Muscle of back (tissue), 3 donors: ENCODE measurements at regions not wholly inside any gene's neighbourhood (a gene's known extent, or its start where the extent isn't known, plus 50 kb on each side); places are given as distances from the start of the nearest gene placed in this dataset.

Source experiments
- DNase-seq, 3 donors: peaks; one replicate each; pipeline versions ENCODE4 v3.0.0 to v3.0.0-alpha.2; 2013

- DNase-seq, result no peak
These were observed 381.2 kb upstream of the RUNX1 start for GRCh38 chr21:35430260-35430659.

- DNase-seq, result peak; percentile 7 to 31 (median 22)
These were observed 379.8 kb upstream of the RUNX1 start for GRCh38 chr21:35428937-35429336.

- DNase-seq, result peak; percentile 19 to 62 (median 49)
These were observed 379.4 kb upstream of the RUNX1 start for GRCh38 chr21:35428489-35428888.

DNA sequence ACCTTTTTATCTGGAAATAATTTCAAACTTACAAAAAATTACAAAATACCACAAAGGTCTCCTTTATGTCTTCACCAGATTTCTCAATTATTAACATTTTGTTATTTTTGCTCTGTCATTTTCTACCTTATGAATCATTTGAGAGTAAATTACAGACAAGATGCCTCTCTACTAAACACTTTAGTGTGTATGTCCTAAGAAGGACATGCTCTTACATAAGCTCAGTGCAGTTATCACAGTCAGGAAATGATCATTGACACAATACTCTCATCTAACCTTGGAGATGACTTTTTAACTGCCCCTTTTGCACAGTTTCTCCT, 378.9 kb upstream of the RUNX1 start:
- peak in 1 of 3 donors; percentile 17 for DNase-seq

DNA sequence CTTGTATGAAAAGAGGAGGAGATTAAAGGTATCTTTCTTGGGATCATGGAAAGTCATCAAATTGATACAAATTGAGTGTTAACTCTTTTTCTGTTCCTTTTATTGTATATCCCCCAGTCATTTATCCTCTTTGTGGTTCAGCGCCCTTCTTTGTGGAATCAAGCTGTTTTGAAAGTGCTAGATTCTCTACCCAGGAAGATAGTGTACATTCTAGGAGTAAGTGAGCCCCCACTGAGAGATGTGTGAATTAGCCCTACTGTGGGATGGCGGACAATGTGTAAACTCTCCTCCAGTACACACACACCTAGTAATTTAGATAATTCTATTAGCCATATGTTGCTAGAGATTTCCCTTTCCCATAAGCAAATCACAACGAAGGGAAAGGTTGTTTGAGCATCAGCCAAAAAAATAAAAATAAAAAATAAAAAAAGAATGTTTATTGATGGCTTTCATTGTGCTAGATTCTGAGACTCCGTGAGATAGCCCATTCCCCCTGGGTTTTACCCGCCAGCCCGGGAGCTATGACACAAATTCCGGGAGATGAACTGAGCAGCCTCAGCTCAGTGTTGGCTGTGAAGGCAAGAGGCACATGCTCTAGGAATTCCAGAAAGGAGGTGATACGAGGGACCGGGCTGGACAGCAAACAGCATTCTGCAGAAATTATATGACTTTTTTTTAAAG, 378.4 kb upstream of the RUNX1 start:
- no peak for DNase-seq

GRCh38 chr21:35426897-35427296, 377.8 kb upstream of the RUNX1 start:
- DNase-seq, result no peak

GRCh38 chr21:35426469-35426868, 377.4 kb upstream of the RUNX1 start:
- DNase-seq, result no peak

DNA sequence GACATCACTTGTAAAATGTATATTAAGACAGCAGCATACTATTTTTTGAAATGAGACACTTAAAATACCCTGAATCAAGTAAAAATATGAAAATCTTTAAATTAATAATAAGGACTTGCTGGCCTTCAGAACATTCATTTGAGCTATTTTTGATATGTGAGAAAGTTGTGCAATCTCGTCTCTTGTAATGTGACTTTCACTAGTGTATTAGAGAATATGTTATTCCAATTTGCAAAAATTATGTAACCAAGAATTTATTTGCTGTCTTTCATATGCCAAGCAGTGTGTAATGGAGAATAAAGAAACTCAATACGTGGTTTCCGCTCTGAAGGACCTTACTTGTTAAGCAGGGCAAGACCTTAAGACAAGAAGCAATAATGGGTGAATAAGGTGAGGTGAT, 375.0 kb upstream of the RUNX1 start:
- DNase-seq, result no peak

- peak in 1 of 3 donors; percentile 54 for DNase-seq
These were observed 374.6 kb upstream of the RUNX1 start for GRCh38 chr21:35423709-35424108.

DNA sequence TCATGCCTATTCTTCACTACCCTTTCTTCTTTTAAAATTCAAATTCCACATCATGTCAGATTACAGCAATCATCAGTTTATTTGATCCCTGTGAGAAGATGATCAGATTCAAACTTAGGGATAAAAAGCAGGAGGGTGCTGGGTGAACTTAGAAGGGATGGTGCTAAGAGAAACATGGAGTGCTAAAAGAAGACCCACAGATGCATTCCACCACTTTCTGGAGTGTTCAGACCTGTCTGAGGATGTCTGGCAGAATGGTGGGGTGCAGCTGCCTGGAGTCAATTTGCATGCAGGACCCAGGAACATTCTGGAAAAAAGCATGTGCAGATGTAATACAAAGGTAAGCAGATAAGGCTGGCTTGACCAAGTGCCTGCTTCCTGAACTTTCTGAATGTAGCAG, 372.9 kb upstream of the RUNX1 start:
- no peak for DNase-seq

GRCh38 chr21:35421221-35421620, 372.1 kb upstream of the RUNX1 start:
- no peak for DNase-seq

DNA sequence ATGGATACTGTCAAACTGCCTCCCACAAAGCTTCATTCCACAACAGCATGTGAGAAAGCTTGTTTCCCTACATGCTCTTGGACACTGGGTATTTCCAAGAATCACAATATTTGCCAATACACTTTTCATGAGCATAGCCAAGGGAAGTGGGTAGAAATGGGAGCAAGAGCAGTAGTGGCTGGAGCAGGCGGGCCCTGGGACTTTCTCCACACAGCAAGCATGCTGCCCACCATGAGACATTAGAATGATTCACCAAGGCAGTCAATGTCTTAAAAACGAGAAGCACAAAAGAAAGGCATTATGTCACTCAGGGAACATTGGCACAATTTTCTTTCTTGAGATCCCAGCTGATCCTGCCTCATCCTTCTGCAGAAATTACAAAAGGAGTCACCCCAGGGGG, 371.6 kb upstream of the RUNX1 start:
- no peak for DNase-seq

- DNase-seq, result no peak
These were observed 368.7 kb upstream of the RUNX1 start for GRCh38 chr21:35417762-35418161.

GRCh38 chr21:35416866-35417489, 367.9 kb upstream of the RUNX1 start:
- DNase-seq, result no peak

DNA sequence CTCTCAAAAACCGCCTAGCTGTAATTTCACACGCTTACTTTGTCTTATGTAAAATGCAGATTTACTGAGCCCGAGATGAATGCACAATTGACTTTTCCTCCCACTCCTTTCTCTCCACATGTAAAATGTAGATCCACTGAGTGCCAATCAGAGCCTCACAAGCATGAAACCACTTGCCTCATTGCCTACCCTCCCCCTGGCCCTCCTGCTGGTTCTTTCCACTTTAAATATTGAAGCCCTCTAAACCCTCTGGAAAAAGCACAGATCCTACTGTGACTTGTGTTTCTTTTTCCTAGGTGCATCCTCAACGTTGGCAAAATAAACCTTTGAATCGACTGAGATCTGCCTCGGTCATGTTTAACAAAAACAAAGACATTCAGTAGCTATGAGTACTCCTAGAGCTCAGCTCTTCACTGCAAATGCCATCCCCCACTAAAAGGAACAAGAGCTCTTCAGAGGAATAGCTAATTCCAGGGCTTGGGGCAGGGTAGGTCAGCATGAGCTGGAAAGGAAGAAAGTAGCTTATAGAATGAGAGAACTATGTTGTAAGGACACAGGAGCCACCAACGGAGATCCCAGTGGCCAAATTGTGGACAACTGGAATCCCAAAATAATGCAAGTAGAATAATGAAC, 365.5 kb upstream of the RUNX1 start:
- DNase-seq, result no peak

DNA sequence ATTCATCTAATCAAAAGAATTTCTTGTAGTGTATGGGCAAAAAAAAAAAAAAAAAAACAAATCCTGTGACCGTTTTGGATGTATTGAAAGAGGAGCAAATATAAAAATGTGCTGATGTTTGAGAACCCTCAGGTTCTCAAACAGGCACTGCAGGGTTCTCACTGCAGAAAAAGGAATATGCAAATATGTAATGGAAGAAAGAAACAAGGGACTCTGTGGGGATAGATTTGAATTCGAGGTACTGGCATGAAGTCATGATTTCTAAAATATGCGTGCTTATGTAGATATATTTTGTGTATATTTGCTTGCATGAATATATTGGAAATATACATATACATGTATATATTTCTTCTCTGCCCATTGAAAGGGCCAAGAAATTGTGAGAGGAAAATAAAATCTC, 365.0 kb upstream of the RUNX1 start:
- no peak for DNase-seq

GRCh38 chr21:35412231-35412630, 363.1 kb upstream of the RUNX1 start:
- DNase-seq, result no peak

GRCh38 chr21:35411434-35411833, 362.3 kb upstream of the RUNX1 start:
- DNase-seq, result no peak

DNA sequence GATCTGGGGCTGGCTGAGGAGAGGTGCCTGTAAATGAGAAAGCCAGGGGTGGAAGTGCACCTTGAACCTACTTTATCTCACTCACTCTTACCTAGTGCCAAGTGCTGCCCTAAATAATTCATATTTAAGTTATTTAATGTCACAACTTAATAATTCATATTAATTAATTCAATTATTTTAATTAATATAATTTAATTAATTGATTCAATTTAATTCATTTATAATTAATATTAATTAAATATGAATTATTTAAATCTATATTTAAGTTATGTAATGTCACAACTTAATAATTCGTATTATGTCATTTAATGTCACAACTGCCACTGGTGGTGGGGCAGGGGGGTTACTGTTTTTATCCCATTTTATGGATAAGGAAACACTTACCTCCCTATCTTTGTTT, 361.6 kb upstream of the RUNX1 start:
- no peak for DNase-seq

GRCh38 chr21:35410123-35410522, 361.0 kb upstream of the RUNX1 start:
- no peak for DNase-seq

DNA sequence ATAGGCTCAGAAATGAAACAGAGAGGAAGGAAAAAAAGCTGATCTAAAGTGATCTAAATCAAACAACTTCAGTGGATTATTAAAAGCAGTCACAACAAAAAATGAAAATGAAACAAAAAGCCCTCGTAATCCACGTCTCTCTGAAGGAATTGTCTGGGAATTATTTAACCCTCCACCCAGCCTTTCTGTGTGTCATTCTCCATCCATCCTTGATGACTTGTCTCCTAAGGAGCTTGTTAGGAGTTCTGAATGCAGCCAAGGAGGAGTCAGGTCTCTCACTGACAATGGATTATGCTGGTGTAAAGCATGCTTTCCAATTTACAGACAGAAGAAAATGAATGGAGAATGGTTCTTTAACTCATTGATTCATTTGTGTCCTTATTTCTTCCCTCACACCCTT, 359.3 kb upstream of the RUNX1 start:
- peak in 1 of 3 donors; percentile 40 for DNase-seq

GRCh38 chr21:35406635-35407034, 357.5 kb upstream of the RUNX1 start:
- DNase-seq, result no peak

- no peak for DNase-seq
These were observed 356.9 kb upstream of the RUNX1 start for GRCh38 chr21:35405981-35406380.

DNA sequence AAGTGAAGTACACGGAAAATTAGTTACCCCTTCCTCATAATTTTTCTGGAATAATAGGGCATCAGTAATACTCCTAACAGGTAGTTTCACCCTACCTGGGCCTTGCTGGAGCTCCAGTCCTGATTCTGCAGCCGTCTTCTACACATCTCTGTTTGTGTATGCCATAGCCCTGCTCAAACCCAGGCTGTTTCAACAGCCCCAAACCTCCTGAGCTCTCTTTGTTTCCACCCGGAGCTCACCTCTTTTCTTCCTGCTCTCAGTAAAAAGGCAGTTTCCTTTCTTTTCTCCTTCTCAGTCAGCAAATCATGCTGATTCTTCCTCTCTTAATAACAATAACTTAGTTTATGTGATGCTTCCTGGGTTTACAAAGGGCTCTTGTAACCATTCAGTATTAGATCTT, 355.1 kb upstream of the RUNX1 start:
- no peak for DNase-seq
